ENCODE measurements at regions not wholly inside any gene's neighbourhood (a gene's known extent, or its start where the extent isn't known, plus 50 kb on each side); places are given as distances from the start of the nearest gene placed in this dataset.

GRCh38 chr3:103319912-103320311, 885.1 kb downstream of the ZPLD1 start:
- no peak for TF ChIP-seq EZH2 (IDR thresholded peaks at IDR 0.05; ENCODE audit: borderline replicate concordance, low read depth, low read length, severe bottlenecking)
- TF ChIP-seq, protein P1, sequence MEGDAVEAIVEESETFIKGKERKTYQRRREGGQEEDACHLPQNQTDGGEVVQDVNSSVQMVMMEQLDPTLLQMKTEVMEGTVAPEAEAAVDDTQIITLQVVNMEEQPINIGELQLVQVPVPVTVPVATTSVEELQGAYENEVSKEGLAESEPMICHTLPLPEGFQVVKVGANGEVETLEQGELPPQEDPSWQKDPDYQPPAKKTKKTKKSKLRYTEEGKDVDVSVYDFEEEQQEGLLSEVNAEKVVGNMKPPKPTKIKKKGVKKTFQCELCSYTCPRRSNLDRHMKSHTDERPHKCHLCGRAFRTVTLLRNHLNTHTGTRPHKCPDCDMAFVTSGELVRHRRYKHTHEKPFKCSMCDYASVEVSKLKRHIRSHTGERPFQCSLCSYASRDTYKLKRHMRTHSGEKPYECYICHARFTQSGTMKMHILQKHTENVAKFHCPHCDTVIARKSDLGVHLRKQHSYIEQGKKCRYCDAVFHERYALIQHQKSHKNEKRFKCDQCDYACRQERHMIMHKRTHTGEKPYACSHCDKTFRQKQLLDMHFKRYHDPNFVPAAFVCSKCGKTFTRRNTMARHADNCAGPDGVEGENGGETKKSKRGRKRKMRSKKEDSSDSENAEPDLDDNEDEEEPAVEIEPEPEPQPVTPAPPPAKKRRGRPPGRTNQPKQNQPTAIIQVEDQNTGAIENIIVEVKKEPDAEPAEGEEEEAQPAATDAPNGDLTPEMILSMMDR (IDR thresholded peaks at IDR 0.05; ENCODE audit: borderline replicate concordance, extremely low read depth, low read length, poor library complexity, severe bottlenecking) = no peak
